ENCODE measurements at regions not wholly inside any gene's neighbourhood (a gene's known extent, or its start where the extent isn't known, plus 50 kb on each side); places are given as distances from the start of the nearest gene placed in this dataset.
"Not testable (repeated sequence)": the region's sequence is repeated elsewhere in the genome, so short reads cannot be mapped to it uniquely, and the experiment has no call there.

DNA sequence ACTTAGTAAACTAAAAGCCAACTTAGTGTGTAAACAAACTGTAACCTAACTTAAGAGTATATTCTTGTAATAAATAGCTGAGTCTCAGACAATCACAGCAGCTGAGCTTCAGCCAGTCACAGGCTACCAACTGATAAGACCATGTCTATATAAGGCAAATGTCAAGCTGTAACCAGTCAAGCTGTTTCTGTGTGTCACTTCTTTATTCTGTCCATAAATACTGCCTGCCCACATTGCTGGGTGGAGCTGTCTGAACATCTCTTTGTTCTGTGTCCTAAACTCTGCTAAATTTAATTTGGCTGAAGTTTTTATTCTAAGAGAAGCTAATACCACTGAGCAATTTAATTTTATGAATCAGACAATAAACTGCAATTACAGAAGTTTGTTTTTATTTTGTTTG is 412.1 kb upstream of the CDH10 start:
- FAIRE-seq (no peak), DNase-seq (ENCODE audit: insufficient read length, low spot score) (no peak)

- no peak for DNase-seq (ENCODE audit: insufficient read length, low spot score)
- FAIRE-seq = no peak
Measured at GRCh38 chr5:25033658-25034057, 388.9 kb upstream of the CDH10 start.

GRCh38 chr5:25029004-25029403 is 384.2 kb upstream of the CDH10 start:
- DNase-seq (ENCODE audit: insufficient read length, low spot score) (no peak), FAIRE-seq (no peak)

- DNase-seq (ENCODE audit: insufficient read length, low spot score) = no peak
- no peak for FAIRE-seq
Measured at GRCh38 chr5:25027526-25027925, 382.7 kb upstream of the CDH10 start.

DNA sequence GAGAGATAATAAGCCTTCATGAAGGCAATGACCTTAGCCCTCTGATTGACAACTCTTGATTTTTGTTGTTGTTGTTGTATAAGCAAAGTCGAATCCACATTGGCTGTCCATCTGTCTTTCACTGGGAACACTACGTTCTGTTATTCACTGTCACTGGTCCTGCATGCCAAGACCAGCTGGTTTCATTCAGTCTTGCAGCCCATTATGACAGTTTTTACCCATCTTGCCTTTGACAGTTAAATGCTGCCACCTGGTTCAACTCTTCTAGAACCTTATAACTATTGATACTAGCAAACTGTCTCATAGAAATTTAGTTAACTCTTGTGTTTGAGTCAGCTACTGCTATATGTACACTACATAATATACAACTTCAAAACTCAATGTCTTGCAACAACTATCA is 382.3 kb upstream of the CDH10 start:
- DNase-seq (ENCODE audit: insufficient read length, low spot score) = no peak
- no peak for FAIRE-seq

DNA sequence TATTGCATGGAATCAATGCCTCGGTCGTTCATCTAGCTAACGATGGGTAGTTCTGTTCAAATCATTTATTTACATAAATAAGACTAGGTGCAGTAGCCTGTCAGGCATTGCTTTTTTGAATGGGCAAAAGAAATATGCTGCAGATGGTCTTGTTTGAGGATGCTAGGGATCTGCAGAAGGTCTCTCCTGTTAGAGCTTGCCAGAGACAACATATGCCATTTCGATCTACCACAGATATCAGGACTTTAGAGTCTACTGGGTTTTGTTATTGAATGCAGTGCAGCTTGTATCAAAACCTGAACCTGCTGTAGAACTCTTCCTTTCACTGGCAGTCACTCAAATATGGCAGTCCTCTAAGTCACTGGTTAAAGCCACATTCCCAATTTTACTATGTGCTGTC is 381.1 kb upstream of the CDH10 start:
- FAIRE-seq (no peak), DNase-seq (ENCODE audit: insufficient read length, low spot score) (no peak)

- no peak for FAIRE-seq
Measured at GRCh38 chr5:25020454-25020853, 375.7 kb upstream of the CDH10 start.

DNA sequence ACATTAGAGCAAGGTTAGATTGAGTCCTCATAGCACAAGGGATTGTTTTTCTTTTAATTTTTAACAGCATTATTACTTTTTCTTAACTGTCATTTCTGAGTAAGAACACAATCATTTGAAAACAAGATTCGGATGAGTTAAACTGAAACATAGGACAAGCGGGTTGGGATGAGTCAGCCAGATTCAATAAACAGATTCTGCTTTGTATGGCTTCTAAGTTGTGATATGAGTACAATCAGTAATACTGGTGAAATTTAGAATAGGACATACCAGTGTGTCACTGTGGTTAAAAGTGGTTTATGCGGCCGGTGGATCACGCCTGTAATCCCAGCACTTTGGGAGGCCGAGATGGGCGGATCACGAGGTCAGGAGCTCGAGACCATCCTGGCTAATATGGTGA is 364.3 kb upstream of the CDH10 start:
- no peak for FAIRE-seq
- DNase-seq (ENCODE audit: insufficient read length, low spot score) = no peak

More at GRCh38 chr5:25020454-25020853, 375.7 kb upstream of the CDH10 start:
- no peak for DNase-seq (ENCODE audit: insufficient read length, low spot score)

DNA sequence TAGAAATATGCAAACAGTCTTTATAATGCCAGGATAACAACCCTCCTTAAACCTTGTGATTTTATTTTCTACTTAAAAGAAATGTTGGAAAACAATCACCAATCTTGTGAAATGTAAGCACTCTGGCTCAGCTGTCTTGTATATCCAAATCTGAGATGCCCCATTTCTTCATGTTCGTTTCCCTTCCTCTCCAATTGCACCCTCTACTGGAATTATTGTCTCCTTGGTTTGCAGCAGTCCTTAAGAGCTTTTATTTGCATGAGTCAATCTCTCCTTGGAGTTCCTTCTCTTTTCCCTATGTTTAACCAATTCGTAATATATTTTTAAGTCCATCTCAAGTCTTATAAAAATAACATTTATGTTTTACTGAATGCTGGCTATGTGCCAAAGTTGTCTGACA is 362.0 kb upstream of the CDH10 start:
- FAIRE-seq (no peak), DNase-seq (ENCODE audit: insufficient read length, low spot score) (no peak)

- DNase-seq (ENCODE audit: insufficient read length, low spot score) (no peak), FAIRE-seq (no peak)
Measured at GRCh38 chr5:25006237-25006636, 361.5 kb upstream of the CDH10 start.

- DNase-seq (ENCODE audit: insufficient read length, low spot score) (no peak), FAIRE-seq (no peak)
Measured at GRCh38 chr5:25005431-25005830, 360.7 kb upstream of the CDH10 start.

DNA sequence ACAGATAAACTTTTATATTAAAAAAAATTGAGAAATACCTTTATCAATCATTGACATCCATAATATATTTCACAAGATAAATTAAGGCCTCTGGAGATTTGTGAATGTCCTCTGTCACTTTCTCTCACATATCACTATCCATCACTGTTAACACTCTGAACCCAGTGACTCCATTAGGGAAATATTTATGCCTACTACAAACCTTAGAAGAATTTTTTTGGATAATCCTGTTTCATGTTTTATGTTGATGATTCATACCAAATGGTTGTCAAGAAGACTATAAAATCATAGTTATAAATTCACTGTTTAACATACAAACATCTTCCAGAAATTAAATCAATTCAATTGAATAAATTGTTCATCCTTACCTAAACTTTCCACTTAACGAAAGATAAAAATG is 357.6 kb upstream of the CDH10 start:
- no peak for DNase-seq (ENCODE audit: insufficient read length, low spot score)
- FAIRE-seq = no peak

GRCh38 chr5:24999732-25000131 is 355.0 kb upstream of the CDH10 start:
- DNase-seq (ENCODE audit: insufficient read length, low spot score) (no peak), FAIRE-seq (no peak)

DNA sequence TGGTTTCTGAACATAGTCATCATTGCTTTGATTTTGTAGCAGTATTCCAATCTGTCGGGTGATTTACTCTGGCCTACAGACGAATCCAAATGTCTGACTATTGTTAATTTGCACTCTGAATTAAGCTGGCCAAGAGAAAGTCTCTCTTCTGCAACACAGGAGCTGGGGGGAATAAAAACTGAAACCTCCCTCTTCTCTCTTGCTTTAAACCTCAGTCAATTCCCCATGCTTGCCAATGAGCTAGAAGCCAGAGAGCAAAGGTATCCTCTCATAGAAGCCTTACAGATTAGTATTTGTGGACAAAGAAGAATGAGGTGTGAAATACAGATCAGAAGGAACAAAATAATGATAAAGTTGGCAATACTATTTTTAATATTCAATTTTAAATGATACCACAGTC is 353.9 kb upstream of the CDH10 start:
- DNase-seq (ENCODE audit: insufficient read length, low spot score) (no peak), FAIRE-seq (no peak)

- no peak for FAIRE-seq
- DNase-seq (ENCODE audit: insufficient read length, low spot score) = no peak
Measured at GRCh38 chr5:24986326-24986725, 341.5 kb upstream of the CDH10 start.

GRCh38 chr5:24978552-24978951 is 333.8 kb upstream of the CDH10 start:
- not testable (repeated sequence) for FAIRE-seq; DNase-seq (ENCODE audit: insufficient read length, low spot score)

GRCh38 chr5:24963611-24964010 is 318.8 kb upstream of the CDH10 start:
- no peak for FAIRE-seq
- DNase-seq (ENCODE audit: insufficient read length, low spot score) = no peak

- no peak for FAIRE-seq
- DNase-seq (ENCODE audit: insufficient read length, low spot score) = no peak
Measured at GRCh38 chr5:24923400-24923799, 278.6 kb upstream of the CDH10 start.

DNA sequence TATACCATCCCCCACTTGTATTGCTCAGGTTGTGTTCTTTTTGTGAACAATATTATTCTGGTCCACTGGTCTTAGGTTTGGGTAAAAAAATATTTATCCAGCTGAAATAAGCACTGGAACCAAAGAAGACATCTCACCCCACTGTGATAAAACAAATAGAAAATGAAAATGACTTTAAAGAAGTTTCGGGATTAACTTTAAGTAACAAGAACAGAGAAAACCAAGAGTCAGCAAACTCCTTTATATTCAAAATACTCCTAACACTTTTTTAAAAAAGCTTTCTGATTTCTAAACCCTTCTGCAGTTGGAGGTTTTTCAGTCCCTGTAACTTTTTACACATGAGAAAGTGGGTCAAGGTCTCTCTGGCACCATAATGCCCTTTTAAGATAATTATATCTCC is 273.9 kb upstream of the CDH10 start:
- FAIRE-seq = no peak
- DNase-seq (ENCODE audit: insufficient read length, low spot score) = no peak

- DNase-seq (ENCODE audit: insufficient read length, low spot score) (no peak), FAIRE-seq (no peak)
Measured at GRCh38 chr5:24916863-24917262, 272.1 kb upstream of the CDH10 start.

- FAIRE-seq = no peak
- no peak for DNase-seq (ENCODE audit: insufficient read length, low spot score)
Measured at GRCh38 chr5:24909210-24909609, 264.4 kb upstream of the CDH10 start.

DNA sequence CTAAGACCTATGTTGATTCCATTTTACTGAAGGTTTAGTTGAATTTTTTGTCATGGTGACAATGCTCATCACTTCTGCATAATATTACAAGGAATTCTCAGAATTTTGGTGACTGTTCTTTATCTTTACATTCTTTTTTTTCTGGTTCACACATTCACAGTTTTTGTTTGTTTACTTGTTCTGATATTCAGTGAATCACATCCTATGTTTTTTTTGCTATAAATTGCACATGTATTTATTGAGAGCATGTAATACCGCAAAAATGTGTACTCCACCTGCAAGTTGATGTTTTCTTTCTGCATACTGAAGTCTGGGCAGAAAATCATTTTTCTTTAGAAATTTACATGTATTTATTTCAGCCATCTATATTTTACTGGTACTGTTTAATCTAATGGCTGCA is 261.9 kb upstream of the CDH10 start:
- no peak for FAIRE-seq

GRCh38 chr5:24904981-24905517 is 260.3 kb upstream of the CDH10 start:
- DNase-seq (ENCODE audit: insufficient read length, low spot score) (no peak), FAIRE-seq (no peak)

More for the DNA sequence above, 261.9 kb upstream of the CDH10 start:
- no peak for DNase-seq (ENCODE audit: insufficient read length, low spot score)

Data from GM19239 (cell line).